ENCODE measurements at regions not wholly inside any gene's neighbourhood (a gene's known extent, or its start where the extent isn't known, plus 50 kb on each side); places are given as distances from the start of the nearest gene placed in this dataset.

- peaks cover 22 to 23% of the 10 kb centered on the region in 2 experiments for H3K4me1 ChIP-seq (ENCODE audit: control insufficient read depth in 1 of 2, insufficient read depth in 1 of 2, low read depth in 1 of 2, low read length in 1 of 2)
- no peak overlapping the region for H3K27ac ChIP-seq
- no peaks in the 10 kb centered on the region for H3K27me3 ChIP-seq
- no peak for TF ChIP-seq CTCF (IDR thresholded peaks at IDR 0.05)
- no peaks in the 10 kb centered on the region for H3K9me3 ChIP-seq
- H3K36me3 ChIP-seq = no peaks in the 10 kb centered on the region
- no peak overlapping the region for H3K4me3 ChIP-seq (ENCODE audit: low read depth in 1 of 2, low read length in 1 of 2)
These were observed 52.7 kb upstream of the PELI1 start for GRCh38 chr2:64196963-64197362.

- peaks cover 20 to 36% of the 10 kb centered on the region in 2 experiments for H3K4me1 ChIP-seq (ENCODE audit: control insufficient read depth in 1 of 2, insufficient read depth in 1 of 2, low read depth in 1 of 2, low read length in 1 of 2)
- no peak for TF ChIP-seq CTCF (IDR thresholded peaks at IDR 0.05)
- no peak overlapping the region for H3K27ac ChIP-seq
- no peaks in the 10 kb centered on the region for H3K36me3 ChIP-seq
- H3K9me3 ChIP-seq = no peaks in the 10 kb centered on the region
- H3K4me3 ChIP-seq (ENCODE audit: low read depth in 1 of 2, low read length in 1 of 2) = no peak overlapping the region
- H3K27me3 ChIP-seq = no peaks in the 10 kb centered on the region
These were observed 56.9 kb upstream of the PELI1 start for GRCh38 chr2:64201151-64201550.

GRCh38 chr2:64202206-64202845 is 58.1 kb upstream of the PELI1 start:
- Histone ChIP-seq H3K4me3 (ENCODE audit: low read depth in 1 of 2, low read length in 1 of 2) (no peak overlapping the region), H3K4me1 (ENCODE audit: control insufficient read depth in 1 of 2, insufficient read depth in 1 of 2, low read depth in 1 of 2, low read length in 1 of 2) (peaks cover 20 to 36% of the 10 kb centered on the region in 2 experiments), H3K27ac (no peak overlapping the region), H3K27me3 (no peaks in the 10 kb centered on the region), H3K36me3 (no peaks in the 10 kb centered on the region), H3K9me3 (no peaks in the 10 kb centered on the region)
- TF ChIP-seq CTCF (IDR thresholded peaks at IDR 0.05) = no peak

- peaks cover 20 to 36% of the 10 kb centered on the region in 2 experiments for H3K4me1 ChIP-seq (ENCODE audit: control insufficient read depth in 1 of 2, insufficient read depth in 1 of 2, low read depth in 1 of 2, low read length in 1 of 2)
These were observed 59.1 kb upstream of the PELI1 start for GRCh38 chr2:64203131-64203857.

More at GRCh38 chr2:64203131-64203857, 59.1 kb upstream of the PELI1 start:
- no peak for TF ChIP-seq CTCF (IDR thresholded peaks at IDR 0.05)
- H3K9me3 ChIP-seq = no peaks in the 10 kb centered on the region
- H3K27me3 ChIP-seq = no peaks in the 10 kb centered on the region
- H3K4me3 ChIP-seq (ENCODE audit: low read depth in 1 of 2, low read length in 1 of 2) = peak overlapping the region; percentile 23 to 32
- H3K36me3 ChIP-seq = no peaks in the 10 kb centered on the region
- H3K27ac ChIP-seq = peak overlapping the region; percentile 93
